ENCODE measurements at regions not wholly inside any gene's neighbourhood (a gene's known extent, or its start where the extent isn't known, plus 50 kb on each side); places are given as distances from the start of the nearest gene placed in this dataset.

- no peak for TF ChIP-seq EZH2 (IDR thresholded peaks at IDR 0.05; ENCODE audit: low read length)
- no peak for TF ChIP-seq CTCF (optimal IDR thresholded peaks at IDR 0.05 in 1 of 3, IDR thresholded peaks at IDR 0.05 in 1 of 3, conservative IDR thresholded peaks at IDR 0.05 in 1 of 3; ENCODE audit: extremely low read depth in 1 of 3, insufficient read depth in 2 of 3, low read length in 3 of 3)
These were observed 212.2 kb upstream of the PTBP2 start for GRCh38 chr1:96509339-96509738.

Measured in keratinocyte (primary cell).